Fibroblast of lung (primary cell): ENCODE measurements at regions not wholly inside any gene's neighbourhood (a gene's known extent, or its start where the extent isn't known, plus 50 kb on each side); places are given as distances from the start of the nearest gene placed in this dataset.

Experiments
- DNase-seq, 2 donors: peaks; one replicate each; pipeline versions ENCODE4 v3.0.0 to v3.0.0-alpha.2; 2010; ENCODE audit warnings: low read depth in 2 of 2
- H2AFZ ChIP-seq: 2 replicates; pipeline ENCODE4 v1.5.1; 2012; ENCODE audit warnings: low read length, control low read depth, inconsistent platforms
- H3K27ac ChIP-seq: 2 replicates; pipeline ENCODE4 v1.5.1; 2011; ENCODE audit warnings: low read length, control low read depth; ENCODE audit not compliant: insufficient read depth
- H3K27me3 ChIP-seq: 2 replicates; pipeline ENCODE4 v1.5.1; 2011; ENCODE audit warnings: mild to moderate bottlenecking, low read length; ENCODE audit not compliant: control insufficient read depth, insufficient read depth
- H3K36me3 ChIP-seq: 2 replicates; pipeline ENCODE4 v1.5.1; 2011; ENCODE audit warnings: low read length; ENCODE audit not compliant: control insufficient read depth, insufficient read depth
- H3K4me1 ChIP-seq: 2 replicates; pipeline ENCODE4 v1.5.1; 2011; ENCODE audit warnings: low read length; ENCODE audit not compliant: control insufficient read depth, insufficient read depth; ENCODE audit errors: extremely low read depth
- H3K4me2 ChIP-seq: 2 replicates; pipeline ENCODE4 v1.5.1; 2011; ENCODE audit warnings: low read length, control low read depth; ENCODE audit not compliant: insufficient read depth; ENCODE audit errors: extremely low read depth
- H3K4me3 ChIP-seq, 4 experiments: fragments of 200-600 bp in 1 of 4; sonication (generic) in 1 of 4; replicated peaks in 1 of 4; 2 replicates each; pipeline ENCODE4 v1.5.1; 2011 to 2016; ENCODE audit warnings: low read length in 4 of 4, low read depth in 3 of 4, mild to moderate bottlenecking in 3 of 4, control low read depth in 2 of 4, inconsistent platforms in 1 of 4, mixed read lengths in 1 of 4; ENCODE audit not compliant: insufficient read depth in 1 of 4; ENCODE audit errors: control extremely low read depth in 1 of 4
- H3K79me2 ChIP-seq: 2 replicates; pipeline ENCODE4 v1.5.1; 2012; ENCODE audit warnings: mild to moderate bottlenecking, low read length, inconsistent platforms; ENCODE audit not compliant: control insufficient read depth, insufficient read depth
- H3K9ac ChIP-seq: 2 replicates; pipeline ENCODE4 v1.5.1; 2011; ENCODE audit warnings: mild to moderate bottlenecking, low read length, control low read depth; ENCODE audit not compliant: insufficient read depth
- H3K9me3 ChIP-seq: 2 replicates; pipeline ENCODE4 v1.5.1; 2012; ENCODE audit warnings: low read depth, low read length; ENCODE audit not compliant: control insufficient read depth, insufficient read depth
- H4K20me1 ChIP-seq: 2 replicates; pipeline ENCODE4 v1.5.1; 2011; ENCODE audit warnings: low read length; ENCODE audit not compliant: control insufficient read depth, insufficient read depth; ENCODE audit errors: extremely low read depth
- CTCF ChIP-seq, 2 donors: IDR thresholded peaks in 1 of 2; conservative IDR thresholded peaks in 1 of 2; 1 replicate in 1 of 2; 2 replicates in 1 of 2; pipeline ENCODE4 v1.5.1; 2011 to 2012; ENCODE audit warnings: low read length in 2 of 2, control low read depth in 1 of 2, inconsistent platforms in 1 of 2, low read depth in 1 of 2, mild to moderate bottlenecking in 1 of 2
- EZH2 ChIP-seq: IDR thresholded peaks from 2 replicates; pipeline ENCODE4 v1.5.1; 2012; ENCODE audit warnings: low read length, control low read depth, mild to moderate bottlenecking; ENCODE audit errors: missing control alignments

GRCh38 chr9:81530310-81530810, 159.0 kb downstream of the TLE1 start:
- H3K27me3 ChIP-seq, result no peaks in the 10 kb centered on the region
- H3K4me2 ChIP-seq, result no peak overlapping the region
- no peak overlapping the region for H3K27ac ChIP-seq
- H3K9ac ChIP-seq, result no peak overlapping the region
- no peaks in the 10 kb centered on the region for H3K9me3 ChIP-seq
- H4K20me1 ChIP-seq, result no peaks in the 10 kb centered on the region
- no peak for DNase-seq
- H3K79me2 ChIP-seq, result no peaks in the 10 kb centered on the region
- no peaks in the 10 kb centered on the region for H3K36me3 ChIP-seq
- H3K4me1 ChIP-seq, result no peaks in the 10 kb centered on the region
- H2AFZ ChIP-seq, result no peak overlapping the region
- no peak for TF ChIP-seq CTCF (conservative IDR thresholded peaks at IDR 0.05 in 1 of 2, IDR thresholded peaks at IDR 0.05 in 1 of 2; ENCODE audit: low read depth in 1 of 2, low read length in 2 of 2)
- no peak for TF ChIP-seq EZH2
- H3K4me3 ChIP-seq, result no peak overlapping the region

- H3K27me3 ChIP-seq, result no peaks in the 10 kb centered on the region
- H3K4me1 ChIP-seq, result no peaks in the 10 kb centered on the region
- no peak overlapping the region for H3K4me2 ChIP-seq
- H3K79me2 ChIP-seq, result no peaks in the 10 kb centered on the region
- no peak for TF ChIP-seq EZH2
- no peak for TF ChIP-seq CTCF (conservative IDR thresholded peaks at IDR 0.05 in 1 of 2, IDR thresholded peaks at IDR 0.05 in 1 of 2; ENCODE audit: low read depth in 1 of 2, low read length in 2 of 2)
- H3K27ac ChIP-seq, result no peak overlapping the region
- no peaks in the 10 kb centered on the region for H3K36me3 ChIP-seq
- H4K20me1 ChIP-seq, result no peaks in the 10 kb centered on the region
- H3K4me3 ChIP-seq, result no peak overlapping the region
- no peak overlapping the region for H2AFZ ChIP-seq
- H3K9me3 ChIP-seq, result no peaks in the 10 kb centered on the region
- DNase-seq, result peak; percentile 51 to 68
- no peak overlapping the region for H3K9ac ChIP-seq
Observed at GRCh38 chr9:81529556-81530193, 159.7 kb downstream of the TLE1 start.

GRCh38 chr9:81526587-81526986, 162.8 kb downstream of the TLE1 start:
- Histone ChIP-seq H4K20me1 (no peaks in the 10 kb centered on the region), H2AFZ (peak overlapping the region; percentile 9), H3K36me3 (no peaks in the 10 kb centered on the region), H3K4me2 (no peak overlapping the region), H3K4me1 (no peaks in the 10 kb centered on the region), H3K27ac (no peak overlapping the region), H3K27me3 (no peaks in the 10 kb centered on the region), H3K4me3 (no peak overlapping the region), H3K9ac (no peak overlapping the region), H3K9me3 (no peaks in the 10 kb centered on the region), H3K79me2 (no peaks in the 10 kb centered on the region)
- DNase-seq, result peak; percentile 80 to 85
- no peak for TF ChIP-seq CTCF (conservative IDR thresholded peaks at IDR 0.05 in 1 of 2, IDR thresholded peaks at IDR 0.05 in 1 of 2; ENCODE audit: low read depth in 1 of 2, low read length in 2 of 2)
- TF ChIP-seq EZH2, result no peak
